ENCODE measurements at regions not wholly inside any gene's neighbourhood (a gene's known extent, or its start where the extent isn't known, plus 50 kb on each side); places are given as distances from the start of the nearest gene placed in this dataset.

- H3K4me3 ChIP-seq = no peak overlapping the region
- H3K9me3 ChIP-seq = no peaks in the 10 kb centered on the region
- 77 to 78% methylated on average over 4 of the region's 4 CpGs for WGBS, 2 donors
- H3K36me3 ChIP-seq (ENCODE audit: low read depth, missing control alignments) = no peaks in the 10 kb centered on the region
- no peak for DNase-seq
- H3K27me3 ChIP-seq = no peaks in the 10 kb centered on the region
- TF ChIP-seq POLR2A (IDR thresholded peaks at IDR 0.05) = no peak
- TF ChIP-seq, protein P1, sequence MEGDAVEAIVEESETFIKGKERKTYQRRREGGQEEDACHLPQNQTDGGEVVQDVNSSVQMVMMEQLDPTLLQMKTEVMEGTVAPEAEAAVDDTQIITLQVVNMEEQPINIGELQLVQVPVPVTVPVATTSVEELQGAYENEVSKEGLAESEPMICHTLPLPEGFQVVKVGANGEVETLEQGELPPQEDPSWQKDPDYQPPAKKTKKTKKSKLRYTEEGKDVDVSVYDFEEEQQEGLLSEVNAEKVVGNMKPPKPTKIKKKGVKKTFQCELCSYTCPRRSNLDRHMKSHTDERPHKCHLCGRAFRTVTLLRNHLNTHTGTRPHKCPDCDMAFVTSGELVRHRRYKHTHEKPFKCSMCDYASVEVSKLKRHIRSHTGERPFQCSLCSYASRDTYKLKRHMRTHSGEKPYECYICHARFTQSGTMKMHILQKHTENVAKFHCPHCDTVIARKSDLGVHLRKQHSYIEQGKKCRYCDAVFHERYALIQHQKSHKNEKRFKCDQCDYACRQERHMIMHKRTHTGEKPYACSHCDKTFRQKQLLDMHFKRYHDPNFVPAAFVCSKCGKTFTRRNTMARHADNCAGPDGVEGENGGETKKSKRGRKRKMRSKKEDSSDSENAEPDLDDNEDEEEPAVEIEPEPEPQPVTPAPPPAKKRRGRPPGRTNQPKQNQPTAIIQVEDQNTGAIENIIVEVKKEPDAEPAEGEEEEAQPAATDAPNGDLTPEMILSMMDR (IDR thresholded peaks at IDR 0.05) = no peak
- intact Hi-C loops (cut with DNase I; ENCODE audit: low total_unique reads) = no loop called here
- no peaks in the 10 kb centered on the region for H3K4me1 ChIP-seq
- no peak overlapping the region for H3K27ac ChIP-seq
Observed at GRCh38 chr6:71412559-71413140, 124.0 kb downstream of the OGFRL1 start.

DNA sequence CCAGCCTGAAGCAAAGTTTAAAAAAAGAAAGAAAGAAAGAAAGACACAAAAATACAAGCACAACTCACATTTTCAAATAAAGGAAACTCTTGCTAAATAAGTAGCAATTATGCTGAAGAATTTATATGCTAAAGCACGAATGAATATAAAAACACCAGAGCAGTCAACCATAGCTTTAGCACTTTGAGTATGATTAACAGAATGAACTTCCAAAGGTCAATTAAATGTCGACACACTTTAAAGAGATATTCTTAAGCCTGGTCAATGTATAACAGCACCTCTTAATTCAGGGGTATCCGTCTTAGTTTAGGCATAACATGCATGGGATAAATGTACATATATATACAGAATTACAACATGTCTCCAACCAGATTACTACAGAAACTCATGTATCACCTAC, 125.9 kb downstream of the OGFRL1 start:
- no peaks in the 10 kb centered on the region for H3K4me1 ChIP-seq
- WGBS, 2 donors = 83 to 84% methylated on average over 3 of the region's 3 CpGs
- H3K27ac ChIP-seq = no peak overlapping the region
- H3K36me3 ChIP-seq (ENCODE audit: low read depth, missing control alignments) = no peaks in the 10 kb centered on the region
- H3K4me3 ChIP-seq = no peak overlapping the region
- no peaks in the 10 kb centered on the region for H3K27me3 ChIP-seq
- H3K9me3 ChIP-seq = no peaks in the 10 kb centered on the region
- intact Hi-C loops (cut with DNase I; ENCODE audit: low total_unique reads) = no loop called here
- DNase-seq = no peak
- TF ChIP-seq, protein P1 (IDR thresholded peaks at IDR 0.05) = no peak
- TF ChIP-seq POLR2A (IDR thresholded peaks at IDR 0.05) = no peak

DNA sequence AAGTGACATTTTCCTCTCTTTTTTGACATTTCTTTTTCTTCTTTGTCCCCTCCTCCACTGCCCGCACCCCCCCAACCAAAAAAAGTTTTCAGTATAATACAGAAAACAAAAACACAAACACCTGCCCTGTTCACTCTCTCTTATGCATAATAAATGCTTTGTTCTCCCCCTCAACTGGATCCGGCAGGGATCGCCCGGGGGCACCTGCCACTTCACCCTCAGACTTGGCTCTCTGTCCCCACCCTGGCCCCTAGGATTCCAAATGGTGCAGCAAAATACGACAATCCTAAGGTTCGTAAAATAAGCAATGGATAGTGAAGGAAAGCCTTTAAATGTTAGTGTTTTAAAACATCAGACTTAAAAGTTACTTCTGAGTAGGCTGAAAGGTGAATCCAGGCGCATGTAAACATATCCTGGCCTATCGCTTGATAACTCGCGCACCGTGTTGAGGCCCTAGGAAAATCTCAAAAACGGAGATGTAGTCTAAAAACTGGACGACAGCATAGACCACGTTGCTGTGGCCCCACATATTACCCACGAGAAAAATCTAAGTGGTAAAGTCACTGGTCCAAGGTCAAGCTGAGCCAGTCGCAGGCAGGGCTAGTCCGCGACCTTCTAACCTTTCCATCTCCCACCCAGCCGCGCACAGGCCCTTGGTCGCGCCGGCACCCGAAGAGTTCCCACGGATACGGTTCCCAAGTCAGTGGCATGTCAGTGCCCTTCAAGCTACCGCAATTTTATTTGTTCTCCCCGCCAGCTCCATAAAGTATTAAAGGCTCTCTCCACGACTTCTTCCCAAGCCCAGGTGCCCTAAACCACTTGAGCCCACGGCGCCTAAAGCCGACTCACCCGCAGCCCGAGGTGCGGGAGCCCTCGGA, 130.8 kb downstream of the OGFRL1 start:
- Histone ChIP-seq H3K36me3 (ENCODE audit: low read depth, missing control alignments) (no peaks in the 10 kb centered on the region), H3K4me3 (peak overlapping the region; percentile 72 to 96), H3K9me3 (no peaks in the 10 kb centered on the region), H3K27me3 (no peaks in the 10 kb centered on the region), H3K4me1 (no peaks in the 10 kb centered on the region), H3K27ac (peak overlapping the region; percentile 86 to 94)
- WGBS, 2 donors = 16 to 18% methylated on average over 27 to 36 of the region's 36 CpGs
- TF ChIP-seq, protein P1 (IDR thresholded peaks at IDR 0.05) = no peak
- no peak for TF ChIP-seq POLR2A (IDR thresholded peaks at IDR 0.05)
- DNase-seq = peak; percentile 43
- intact Hi-C loops (cut with DNase I; ENCODE audit: low total_unique reads) = no loop called here

GRCh38 chr6:71420095-71420692, 131.6 kb downstream of the OGFRL1 start:
- peak; percentile 43 for DNase-seq
- H3K36me3 ChIP-seq (ENCODE audit: low read depth, missing control alignments) = no peaks in the 10 kb centered on the region
- peak overlapping the region; percentile 72 to 96 for H3K4me3 ChIP-seq
- no peaks in the 10 kb centered on the region for H3K4me1 ChIP-seq
- peak overlapping the region; percentile 86 to 94 for H3K27ac ChIP-seq
- no peaks in the 10 kb centered on the region for H3K27me3 ChIP-seq
- no peaks in the 10 kb centered on the region for H3K9me3 ChIP-seq
- no peak for TF ChIP-seq POLR2A (IDR thresholded peaks at IDR 0.05)
- TF ChIP-seq, protein P1 (IDR thresholded peaks at IDR 0.05) = peak in 1 of 3 experiments; percentile 22
- whole genome bisulfite sequencing, 2 donors = 1% methylated on average over 39 of the region's 91 CpGs; no CpG with 5 or more reads in 1 of the 2 donors
- intact Hi-C loops (cut with DNase I; ENCODE audit: low total_unique reads) = no loop called here

Data from testis (tissue), 2 donors.